ENCODE measurements at regions not wholly inside any gene's neighbourhood (a gene's known extent, or its start where the extent isn't known, plus 50 kb on each side); places are given as distances from the start of the nearest gene placed in this dataset.

DNA sequence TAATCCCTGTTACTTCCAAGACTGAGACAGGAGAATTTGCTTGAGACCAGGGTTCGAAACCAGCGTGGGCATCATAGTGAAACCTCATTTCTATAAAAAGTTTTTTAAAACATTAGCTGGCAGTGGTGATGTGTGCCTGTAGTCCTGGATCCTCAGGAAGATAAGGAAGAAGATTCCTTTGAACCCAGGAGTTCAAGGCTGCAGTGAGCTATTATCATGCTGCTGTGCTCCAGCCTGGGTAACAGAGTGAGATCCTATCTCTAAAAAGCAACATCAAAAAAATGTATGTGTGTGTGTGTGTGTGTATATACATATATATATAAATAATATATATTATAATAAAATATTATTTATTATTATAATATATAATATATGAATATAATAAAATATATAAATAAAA, 1417.6 kb upstream of the CDH2 start (continued):
- TF ChIP-seq EZH2 (IDR thresholded peaks at IDR 0.05; ENCODE audit: low read depth, low read length, severe bottlenecking) (no peak), ZNF274 (IDR thresholded peaks at IDR 0.05; ENCODE audit: borderline replicate concordance, extremely low read depth, low read length) (no peak), SUZ12 (IDR thresholded peaks at IDR 0.05; ENCODE audit: low read length) (no peak), SP4 (IDR thresholded peaks at IDR 0.05; ENCODE audit: low read length) (no peak), RFX5 (IDR thresholded peaks at IDR 0.05; ENCODE audit: borderline replicate concordance, low read depth, low read length) (no peak), CBX8 (IDR thresholded peaks at IDR 0.05; ENCODE audit: borderline replicate concordance, low read depth, low read length) (no peak), ASH2L (IDR thresholded peaks at IDR 0.05; ENCODE audit: low read length) (no peak), CTBP2 (IDR thresholded peaks at IDR 0.05; ENCODE audit: borderline replicate concordance, insufficient read depth, insufficient read length, low read length) (no peak), CBX5 (IDR thresholded peaks at IDR 0.05; ENCODE audit: low read depth, low read length) (no peak), YY1 (IDR thresholded peaks at IDR 0.05; ENCODE audit: low read depth, low read length) (no peak)
- TF ChIP-seq, protein P1, sequence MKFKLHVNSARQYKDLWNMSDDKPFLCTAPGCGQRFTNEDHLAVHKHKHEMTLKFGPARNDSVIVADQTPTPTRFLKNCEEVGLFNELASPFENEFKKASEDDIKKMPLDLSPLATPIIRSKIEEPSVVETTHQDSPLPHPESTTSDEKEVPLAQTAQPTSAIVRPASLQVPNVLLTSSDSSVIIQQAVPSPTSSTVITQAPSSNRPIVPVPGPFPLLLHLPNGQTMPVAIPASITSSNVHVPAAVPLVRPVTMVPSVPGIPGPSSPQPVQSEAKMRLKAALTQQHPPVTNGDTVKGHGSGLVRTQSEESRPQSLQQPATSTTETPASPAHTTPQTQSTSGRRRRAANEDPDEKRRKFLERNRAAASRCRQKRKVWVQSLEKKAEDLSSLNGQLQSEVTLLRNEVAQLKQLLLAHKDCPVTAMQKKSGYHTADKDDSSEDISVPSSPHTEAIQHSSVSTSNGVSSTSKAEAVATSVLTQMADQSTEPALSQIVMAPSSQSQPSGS (IDR thresholded peaks at IDR 0.05; ENCODE audit: low read length): no peak
